MM.1S (cell line): ENCODE measurements at regions not wholly inside any gene's neighbourhood (a gene's known extent, or its start where the extent isn't known, plus 50 kb on each side); places are given as distances from the start of the nearest gene placed in this dataset.

Source experiments
- EZH2phosphoT487 ChIP-seq: fragments of 300-600 bp; sonication (generic); IDR thresholded peaks from 2 replicates; pipeline ENCODE4 v1.6.1; 2018; ENCODE audit warnings: antibody characterized with exemption, low read length
- TF ChIP-seq, protein P1 (sequence below): fragments of 300-600 bp; sonication (generic); IDR thresholded peaks from 2 replicates; pipeline ENCODE4 v1.5.1; 2016; ENCODE audit warnings: antibody characterized with exemption, low read length, mixed read lengths

DNA sequence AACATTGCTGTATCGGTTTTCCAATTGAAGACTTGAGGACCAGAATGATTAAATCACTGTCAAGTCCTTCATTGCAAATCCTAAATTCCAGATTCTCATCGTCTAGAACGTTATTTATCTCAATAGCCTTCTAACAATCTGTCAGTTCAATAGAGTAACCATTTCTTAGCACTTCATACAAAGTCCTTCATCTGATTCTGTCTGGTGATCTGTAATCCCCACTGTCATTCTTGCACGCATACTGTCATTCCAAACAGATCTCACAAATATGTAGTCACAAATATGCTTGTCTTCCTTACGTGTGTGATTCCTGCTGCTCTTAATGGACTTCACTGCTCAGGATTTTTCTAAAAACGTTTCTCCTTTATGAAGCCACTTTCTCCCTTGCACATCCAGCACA is 1197.5 kb downstream of the EFNB2 start:
- TF ChIP-seq, protein P1, sequence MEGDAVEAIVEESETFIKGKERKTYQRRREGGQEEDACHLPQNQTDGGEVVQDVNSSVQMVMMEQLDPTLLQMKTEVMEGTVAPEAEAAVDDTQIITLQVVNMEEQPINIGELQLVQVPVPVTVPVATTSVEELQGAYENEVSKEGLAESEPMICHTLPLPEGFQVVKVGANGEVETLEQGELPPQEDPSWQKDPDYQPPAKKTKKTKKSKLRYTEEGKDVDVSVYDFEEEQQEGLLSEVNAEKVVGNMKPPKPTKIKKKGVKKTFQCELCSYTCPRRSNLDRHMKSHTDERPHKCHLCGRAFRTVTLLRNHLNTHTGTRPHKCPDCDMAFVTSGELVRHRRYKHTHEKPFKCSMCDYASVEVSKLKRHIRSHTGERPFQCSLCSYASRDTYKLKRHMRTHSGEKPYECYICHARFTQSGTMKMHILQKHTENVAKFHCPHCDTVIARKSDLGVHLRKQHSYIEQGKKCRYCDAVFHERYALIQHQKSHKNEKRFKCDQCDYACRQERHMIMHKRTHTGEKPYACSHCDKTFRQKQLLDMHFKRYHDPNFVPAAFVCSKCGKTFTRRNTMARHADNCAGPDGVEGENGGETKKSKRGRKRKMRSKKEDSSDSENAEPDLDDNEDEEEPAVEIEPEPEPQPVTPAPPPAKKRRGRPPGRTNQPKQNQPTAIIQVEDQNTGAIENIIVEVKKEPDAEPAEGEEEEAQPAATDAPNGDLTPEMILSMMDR: no peak
- no peak for TF ChIP-seq EZH2phosphoT487
